Fibroblast of the aortic adventitia (primary cell): ENCODE measurements at regions not wholly inside any gene's neighbourhood (a gene's known extent, or its start where the extent isn't known, plus 50 kb on each side); places are given as distances from the start of the nearest gene placed in this dataset.

ENCODE experiments used
- DNase-seq: peaks from one replicate; pipeline ENCODE4 v3.0.0-alpha.2; 2010; ENCODE audit warnings: low read depth
- H3K4me3 ChIP-seq: 2 replicates; pipeline ENCODE4 v1.5.1; 2011; ENCODE audit warnings: low read depth, mild to moderate bottlenecking, control low read depth, low read length, moderate library complexity
- CTCF ChIP-seq: IDR thresholded peaks from 2 replicates; pipeline ENCODE4 v1.5.1; 2011; ENCODE audit warnings: mild to moderate bottlenecking, low read length, control low read depth, inconsistent platforms; ENCODE audit not compliant: insufficient read depth

GRCh38 chr5:82403026-82403425 lies 124.9 kb upstream of the RPS23 start:
- no peak for DNase-seq
- TF ChIP-seq CTCF = no peak
- H3K4me3 ChIP-seq = no peak overlapping the region

- H3K4me3 ChIP-seq = no peak overlapping the region
- no peak for DNase-seq
- TF ChIP-seq CTCF = no peak
These were observed 121.0 kb upstream of the RPS23 start for GRCh38 chr5:82399111-82399510.

GRCh38 chr5:82397741-82398320 lies 119.7 kb upstream of the RPS23 start:
- no peak overlapping the region for H3K4me3 ChIP-seq
- DNase-seq = peak; percentile 19
- no peak for TF ChIP-seq CTCF

- no peak overlapping the region for H3K4me3 ChIP-seq
- peak; percentile 100 for DNase-seq
- no peak for TF ChIP-seq CTCF
These were observed 118.8 kb upstream of the RPS23 start for GRCh38 chr5:82396871-82397514.

- no peak for TF ChIP-seq CTCF
- DNase-seq = peak; percentile 55
- H3K4me3 ChIP-seq = no peak overlapping the region
These were observed 118.2 kb upstream of the RPS23 start for GRCh38 chr5:82396396-82396795.

GRCh38 chr5:82393951-82394350 lies 115.8 kb upstream of the RPS23 start:
- H3K4me3 ChIP-seq = no peak overlapping the region
- DNase-seq = no peak
- no peak for TF ChIP-seq CTCF

- no peak overlapping the region for H3K4me3 ChIP-seq
- no peak for TF ChIP-seq CTCF
- no peak for DNase-seq
These were observed 111.9 kb upstream of the RPS23 start for GRCh38 chr5:82390088-82390487.
